ENCODE measurements at regions not wholly inside any gene's neighbourhood (a gene's known extent, or its start where the extent isn't known, plus 50 kb on each side); places are given as distances from the start of the nearest gene placed in this dataset.

- TF ChIP-seq, protein P1, sequence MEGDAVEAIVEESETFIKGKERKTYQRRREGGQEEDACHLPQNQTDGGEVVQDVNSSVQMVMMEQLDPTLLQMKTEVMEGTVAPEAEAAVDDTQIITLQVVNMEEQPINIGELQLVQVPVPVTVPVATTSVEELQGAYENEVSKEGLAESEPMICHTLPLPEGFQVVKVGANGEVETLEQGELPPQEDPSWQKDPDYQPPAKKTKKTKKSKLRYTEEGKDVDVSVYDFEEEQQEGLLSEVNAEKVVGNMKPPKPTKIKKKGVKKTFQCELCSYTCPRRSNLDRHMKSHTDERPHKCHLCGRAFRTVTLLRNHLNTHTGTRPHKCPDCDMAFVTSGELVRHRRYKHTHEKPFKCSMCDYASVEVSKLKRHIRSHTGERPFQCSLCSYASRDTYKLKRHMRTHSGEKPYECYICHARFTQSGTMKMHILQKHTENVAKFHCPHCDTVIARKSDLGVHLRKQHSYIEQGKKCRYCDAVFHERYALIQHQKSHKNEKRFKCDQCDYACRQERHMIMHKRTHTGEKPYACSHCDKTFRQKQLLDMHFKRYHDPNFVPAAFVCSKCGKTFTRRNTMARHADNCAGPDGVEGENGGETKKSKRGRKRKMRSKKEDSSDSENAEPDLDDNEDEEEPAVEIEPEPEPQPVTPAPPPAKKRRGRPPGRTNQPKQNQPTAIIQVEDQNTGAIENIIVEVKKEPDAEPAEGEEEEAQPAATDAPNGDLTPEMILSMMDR (IDR thresholded peaks at IDR 0.05; ENCODE audit: low read depth, low read length, missing input control): no peak
- TF ChIP-seq GABPA (IDR thresholded peaks at IDR 0.05 in 1 of 2, conservative IDR thresholded peaks at IDR 0.05 in 1 of 2) (no peak), RAD21 (IDR thresholded peaks at IDR 0.05) (no peak), YY1 (IDR thresholded peaks at IDR 0.05) (no peak), REST (IDR thresholded peaks at IDR 0.05) (no peak), TAF1 (conservative IDR thresholded peaks at IDR 0.05) (no peak), HNF4G (IDR thresholded peaks at IDR 0.05) (no peak)
- TF ChIP-seq, protein P2, sequence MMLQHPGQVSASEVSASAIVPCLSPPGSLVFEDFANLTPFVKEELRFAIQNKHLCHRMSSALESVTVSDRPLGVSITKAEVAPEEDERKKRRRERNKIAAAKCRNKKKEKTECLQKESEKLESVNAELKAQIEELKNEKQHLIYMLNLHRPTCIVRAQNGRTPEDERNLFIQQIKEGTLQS (IDR thresholded peaks at IDR 0.05): no peak
- TF ChIP-seq, protein P3, sequence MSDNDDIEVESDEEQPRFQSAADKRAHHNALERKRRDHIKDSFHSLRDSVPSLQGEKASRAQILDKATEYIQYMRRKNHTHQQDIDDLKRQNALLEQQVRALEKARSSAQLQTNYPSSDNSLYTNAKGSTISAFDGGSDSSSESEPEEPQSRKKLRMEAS (IDR thresholded peaks at IDR 0.05): no peak
These were observed 159.2 kb downstream of the ZNF608 start for GRCh38 chr5:124587280-124587679.
